ENCODE measurements at regions not wholly inside any gene's neighbourhood (a gene's known extent, or its start where the extent isn't known, plus 50 kb on each side); places are given as distances from the start of the nearest gene placed in this dataset.
"Not testable (repeated sequence)": the region's sequence is repeated elsewhere in the genome, so short reads cannot be mapped to it uniquely, and the experiment has no call there.

GRCh38 chr3:5766848-5767247, 579.3 kb downstream of the EDEM1 start:
- DNase-seq = no peak

GRCh38 chr3:5767304-5767703, 579.8 kb downstream of the EDEM1 start:
- DNase-seq = no peak

DNA sequence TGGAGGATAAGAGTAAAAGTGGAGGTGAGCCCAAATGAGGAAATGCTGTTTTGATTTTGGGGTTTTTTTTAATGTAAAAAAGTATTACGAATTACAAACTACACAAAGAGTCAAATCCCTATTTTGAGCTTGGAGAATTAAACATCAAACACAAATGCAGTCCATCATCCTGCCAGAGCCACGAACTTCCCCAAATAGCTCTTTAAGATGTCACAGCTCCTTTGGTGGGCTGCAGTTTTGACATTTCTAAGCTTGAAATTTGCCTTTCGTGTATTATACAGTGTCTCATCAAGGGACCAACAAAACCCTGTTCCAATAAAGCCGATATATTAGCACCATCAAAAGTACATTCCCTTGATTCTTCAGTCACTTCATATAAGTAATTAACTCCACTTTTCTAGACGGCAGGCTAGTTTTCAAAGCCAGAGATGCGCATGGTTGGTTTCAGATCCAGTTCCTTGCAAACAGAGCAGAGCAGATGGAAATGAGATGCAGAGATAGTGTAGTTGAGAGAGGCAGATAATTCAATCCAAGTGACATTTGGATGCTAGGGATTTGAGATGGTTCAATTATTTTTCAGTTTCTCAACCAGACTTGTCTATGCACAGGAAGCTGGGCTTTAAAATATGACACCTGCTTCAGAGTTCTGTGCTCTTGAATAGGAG, 580.9 kb downstream of the EDEM1 start:
- no peak for DNase-seq

GRCh38 chr3:5769825-5770224, 582.3 kb downstream of the EDEM1 start:
- DNase-seq = no peak

- DNase-seq = no peak
Observed at GRCh38 chr3:5774337-5774736, 586.8 kb downstream of the EDEM1 start.

DNA sequence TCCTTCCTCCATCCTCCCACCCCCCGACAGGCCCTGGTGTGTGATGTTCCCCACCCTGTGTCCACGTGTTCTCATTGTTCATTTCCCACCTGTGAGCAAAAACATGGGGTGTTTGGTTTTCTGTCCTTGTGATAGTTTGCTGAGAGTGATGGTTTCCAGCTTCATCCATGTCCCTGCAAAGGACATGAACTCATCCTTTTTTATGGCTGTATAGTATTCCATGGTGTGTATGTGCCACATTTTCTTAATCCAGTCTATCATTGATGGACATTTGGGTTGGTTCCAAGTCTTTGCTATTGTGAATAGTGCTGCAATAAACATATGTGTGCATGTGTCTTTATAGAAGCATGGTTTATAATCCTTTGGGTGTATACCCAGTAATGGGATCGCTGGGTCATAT, 587.6 kb downstream of the EDEM1 start:
- DNase-seq = not testable (repeated sequence)

DNA sequence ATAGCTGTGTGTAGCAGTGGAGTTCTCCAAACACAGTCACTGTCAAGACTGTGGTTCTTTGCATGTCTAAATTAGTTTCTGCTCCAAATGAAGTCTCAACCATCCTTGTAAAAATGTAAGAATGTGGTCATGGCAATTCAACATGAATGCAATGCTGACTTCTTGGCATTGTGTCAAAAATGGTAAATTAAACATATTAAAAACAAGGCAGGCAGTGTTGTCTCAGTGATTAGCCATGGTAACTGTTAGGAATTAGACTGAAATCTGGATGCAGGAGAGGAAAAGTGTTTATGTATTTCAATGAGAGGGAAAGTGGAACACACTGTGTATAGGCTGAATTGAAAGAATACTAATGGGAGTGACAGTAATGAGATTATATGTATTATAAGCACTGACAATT, 597.2 kb downstream of the EDEM1 start:
- no peak for DNase-seq

DNA sequence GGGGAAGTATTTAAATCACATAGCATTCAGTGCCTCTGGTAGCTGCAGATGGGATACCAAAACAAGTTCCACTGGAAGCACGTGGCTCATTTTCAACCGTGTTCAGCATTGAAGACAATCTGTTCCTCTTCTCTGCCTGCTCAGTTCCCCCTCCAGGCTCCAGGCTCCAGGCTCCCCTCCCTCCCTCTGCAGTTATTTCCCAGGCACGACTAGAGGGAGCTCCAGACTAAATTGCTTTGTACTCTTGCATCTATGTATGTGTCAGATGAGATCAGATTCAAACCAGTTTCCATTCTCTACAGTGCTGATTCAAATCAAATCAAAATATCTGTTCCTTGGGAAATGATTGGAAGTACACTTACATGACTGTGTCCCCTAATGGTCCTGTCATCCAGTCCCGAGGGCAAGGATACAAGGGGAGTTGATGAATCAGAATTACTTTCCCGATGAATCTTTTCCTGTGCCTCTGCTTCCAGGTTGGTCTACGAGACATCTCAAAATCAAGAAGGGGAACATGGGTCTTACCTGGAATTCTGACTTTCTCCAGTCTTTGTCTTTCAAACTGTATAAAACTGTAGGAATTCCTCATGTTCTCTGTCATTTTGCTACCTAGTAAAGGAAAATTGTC, 600.5 kb downstream of the EDEM1 start:
- no peak for DNase-seq

GRCh38 chr3:5788496-5788895, 601.0 kb downstream of the EDEM1 start:
- DNase-seq = no peak

GRCh38 chr3:5791558-5791957, 604.1 kb downstream of the EDEM1 start:
- DNase-seq = no peak

DNA sequence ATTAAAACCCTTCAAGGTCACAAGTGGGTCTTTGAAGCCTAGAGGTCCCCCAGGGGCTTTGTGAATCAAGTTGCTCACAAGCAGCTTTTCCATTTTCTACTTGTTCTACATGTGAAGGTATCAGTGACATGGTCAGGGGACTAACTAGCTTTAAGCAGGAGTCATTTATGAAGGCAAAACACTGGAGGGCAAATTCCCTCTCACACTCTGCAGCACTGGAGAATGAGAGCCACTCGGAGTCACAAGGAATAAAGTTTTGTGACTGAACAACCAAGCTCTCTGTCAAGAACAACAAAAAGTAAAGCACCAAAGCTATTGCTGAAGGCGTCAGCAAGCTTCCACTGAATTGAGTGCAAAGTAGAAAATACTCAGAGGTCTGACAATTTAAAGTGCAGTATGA, 609.0 kb downstream of the EDEM1 start:
- no peak for DNase-seq

DNA sequence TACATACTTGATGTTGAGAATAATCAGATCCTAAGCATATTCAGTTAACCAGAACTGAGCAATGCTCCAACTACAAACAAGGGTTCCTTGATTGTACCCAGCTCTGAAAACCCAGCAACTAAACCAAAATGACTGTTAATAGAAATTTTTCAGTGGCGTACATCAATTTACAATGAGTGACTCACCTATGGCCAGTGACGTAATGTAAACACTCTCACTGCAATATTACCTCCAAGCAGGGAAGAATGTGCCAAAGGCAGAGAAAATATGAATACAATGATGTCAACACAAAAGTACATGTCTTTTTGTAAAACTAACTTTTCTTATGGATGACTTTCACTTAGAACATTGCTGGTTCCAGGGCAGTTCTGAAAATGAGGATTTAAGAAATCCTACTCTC, 611.3 kb downstream of the EDEM1 start:
- no peak for DNase-seq

GRCh38 chr3:5799398-5799797, 611.9 kb downstream of the EDEM1 start:
- no peak for DNase-seq

DNA sequence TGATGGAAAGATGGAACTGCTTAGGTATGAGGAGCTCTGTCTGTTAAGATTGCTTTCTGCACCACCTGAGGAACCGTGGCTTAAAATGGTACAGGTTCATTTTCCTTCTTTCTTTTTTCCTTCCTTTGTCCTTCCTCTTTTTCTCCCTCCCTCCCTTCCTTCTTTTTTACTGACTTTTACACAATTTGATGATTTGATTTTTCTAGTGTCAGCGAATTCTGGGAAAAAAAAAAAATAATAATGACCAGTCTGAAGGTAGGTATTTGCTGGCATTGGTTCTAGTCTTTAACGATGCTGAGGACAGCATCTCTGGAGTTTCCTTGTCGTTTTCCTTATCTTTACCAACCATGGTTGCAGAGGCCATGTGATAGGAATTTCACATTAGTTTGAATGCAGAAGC, 613.5 kb downstream of the EDEM1 start:
- DNase-seq = no peak

DNA sequence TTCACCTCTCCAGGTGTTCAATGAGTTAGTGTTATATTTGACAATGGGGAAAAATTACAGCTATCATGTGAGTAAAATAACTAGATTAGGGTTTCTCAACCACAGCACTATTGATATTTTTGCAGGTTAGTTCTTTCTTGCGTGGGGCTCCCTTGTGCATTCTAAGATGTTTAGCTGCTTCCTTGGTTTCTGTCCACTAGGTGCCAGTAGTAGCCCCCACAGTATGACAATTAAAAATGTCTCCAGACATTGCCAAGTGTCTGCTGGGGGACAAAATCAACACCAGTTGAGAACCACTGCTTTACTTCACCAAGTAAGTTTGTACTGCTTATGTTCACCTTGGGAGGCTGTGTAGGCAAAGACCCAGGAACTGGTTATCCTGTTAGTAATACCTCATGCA, 618.7 kb downstream of the EDEM1 start:
- no peak for DNase-seq

GRCh38 chr3:5809586-5810246, 622.2 kb downstream of the EDEM1 start:
- DNase-seq = no peak

DNA sequence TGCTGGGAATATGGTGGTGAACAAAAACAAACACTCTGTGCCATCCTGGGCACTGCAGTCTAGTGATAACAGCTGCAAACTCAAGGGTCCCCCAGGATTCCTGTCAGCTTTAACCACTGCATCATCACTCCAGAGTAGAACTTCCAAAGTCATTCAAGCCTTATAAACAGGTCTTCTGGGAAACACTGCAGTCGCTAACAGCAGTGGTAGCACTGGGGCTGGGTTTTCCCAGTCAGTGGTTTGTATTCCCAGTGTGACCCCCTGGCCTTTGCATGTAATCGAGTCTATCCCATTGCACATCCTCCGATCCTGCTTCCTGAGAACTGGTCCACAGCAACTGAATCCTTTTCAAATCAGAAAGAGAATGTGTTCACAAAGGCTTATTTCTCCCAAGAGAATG, 623.5 kb downstream of the EDEM1 start:
- no peak for DNase-seq

- no peak for DNase-seq
Observed at GRCh38 chr3:5813521-5813920, 626.0 kb downstream of the EDEM1 start.

GRCh38 chr3:5822843-5823242, 635.3 kb downstream of the EDEM1 start:
- no peak for DNase-seq

DNA sequence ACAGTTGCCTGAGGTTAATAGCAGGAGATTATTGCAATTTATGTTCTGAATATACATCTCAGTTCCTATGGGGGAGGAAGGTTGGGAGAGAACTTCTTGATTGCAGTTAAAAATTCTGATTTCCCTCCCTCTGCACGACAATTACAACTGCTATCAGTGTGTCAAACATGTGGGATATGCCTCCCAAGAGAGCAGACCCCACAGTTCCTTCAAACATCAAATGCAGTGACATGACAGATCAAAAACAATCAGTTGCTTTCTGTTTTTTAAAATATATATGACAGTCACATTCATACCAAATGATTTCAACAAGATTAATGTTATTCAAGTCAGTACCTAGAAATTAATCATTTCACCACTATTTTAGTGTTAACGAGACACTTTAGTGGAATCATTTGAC, 639.0 kb downstream of the EDEM1 start:
- DNase-seq = no peak

- DNase-seq = no peak
Observed at GRCh38 chr3:5828251-5828650, 640.7 kb downstream of the EDEM1 start.

DNA sequence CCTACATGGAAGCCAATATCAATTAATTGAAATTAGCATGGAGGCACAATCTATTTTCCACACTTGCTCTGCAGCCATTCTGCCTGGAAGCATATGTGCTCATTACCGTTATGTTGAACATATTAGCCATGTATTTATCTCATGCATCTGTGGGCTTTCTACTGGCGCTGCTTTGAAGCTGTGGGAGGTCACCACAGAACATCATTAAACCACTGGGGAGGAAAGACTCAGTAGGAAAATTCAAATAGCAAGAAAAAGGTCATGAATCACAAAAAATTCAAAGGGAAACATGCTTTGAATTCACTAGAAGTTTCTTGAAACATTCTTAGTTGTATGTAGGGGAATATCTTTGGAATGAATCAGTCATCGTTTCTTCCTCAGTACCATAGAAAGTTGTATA, 652.5 kb downstream of the EDEM1 start:
- DNase-seq = no peak

- no peak for DNase-seq
Observed at GRCh38 chr3:5841599-5841998, 654.1 kb downstream of the EDEM1 start.

DNA sequence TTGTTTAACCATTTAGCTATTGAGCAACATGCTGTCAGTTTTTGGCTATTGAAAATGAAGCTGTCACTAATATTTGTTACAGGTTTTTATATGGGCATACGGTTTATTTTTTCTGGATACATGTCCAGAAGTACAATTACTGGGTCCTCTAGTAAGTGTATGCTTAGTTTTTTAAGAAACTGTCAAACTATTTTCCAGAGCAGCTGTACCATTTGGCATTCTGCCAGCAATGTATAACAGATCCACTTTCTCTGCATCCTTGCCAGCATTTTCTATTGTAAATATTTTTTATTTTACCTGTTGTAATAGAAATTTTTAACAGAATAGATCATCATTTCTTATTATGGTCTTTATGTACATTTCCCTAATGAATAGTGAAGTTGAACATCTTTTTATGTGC, 658.8 kb downstream of the EDEM1 start:
- no peak for DNase-seq

- DNase-seq = no peak
Observed at GRCh38 chr3:5861151-5861550, 673.6 kb downstream of the EDEM1 start.
